Nephron progenitor cell (in vitro differentiated cells): ENCODE measurements at regions not wholly inside any gene's neighbourhood (a gene's known extent, or its start where the extent isn't known, plus 50 kb on each side); places are given as distances from the start of the nearest gene placed in this dataset.

ENCODE experiments used
- DNase-seq: peaks from one replicate; pipeline ENCODE4 v3.0.0; 2021
- H3K27ac Mint-ChIP-seq: 2 replicates; pipeline ENCODE4 v1.8.0; 2021; ENCODE audit warnings: mild to moderate bottlenecking, moderate library complexity, mixed read lengths
- H3K27me3 Mint-ChIP-seq: 2 replicates; pipeline ENCODE4 v1.8.0; 2021; ENCODE audit warnings: mild to moderate bottlenecking, low read depth, mixed read lengths; ENCODE audit not compliant: poor library complexity
- H3K36me3 Mint-ChIP-seq: 2 replicates; pipeline ENCODE4 v1.8.0; 2021; ENCODE audit warnings: low read depth, mixed read lengths
- H3K4me1 Mint-ChIP-seq: 2 replicates; pipeline ENCODE4 v1.8.0; 2021; ENCODE audit warnings: mixed read lengths
- H3K4me3 Mint-ChIP-seq: 2 replicates; pipeline ENCODE4 v1.8.0; 2021; ENCODE audit warnings: mild to moderate bottlenecking, moderate library complexity, mixed read lengths
- H3K9me3 Mint-ChIP-seq: 2 replicates; pipeline ENCODE4 v1.8.0; 2021; ENCODE audit warnings: mild to moderate bottlenecking, moderate library complexity, mixed read lengths
- TF ChIP-seq, protein P1 (sequence below): fragments of 200-600 bp; sonication (generic); IDR thresholded peaks from 2 replicates; pipeline ENCODE4 v1.5.0; 2021; ENCODE audit warnings: antibody characterized with exemption

DNA sequence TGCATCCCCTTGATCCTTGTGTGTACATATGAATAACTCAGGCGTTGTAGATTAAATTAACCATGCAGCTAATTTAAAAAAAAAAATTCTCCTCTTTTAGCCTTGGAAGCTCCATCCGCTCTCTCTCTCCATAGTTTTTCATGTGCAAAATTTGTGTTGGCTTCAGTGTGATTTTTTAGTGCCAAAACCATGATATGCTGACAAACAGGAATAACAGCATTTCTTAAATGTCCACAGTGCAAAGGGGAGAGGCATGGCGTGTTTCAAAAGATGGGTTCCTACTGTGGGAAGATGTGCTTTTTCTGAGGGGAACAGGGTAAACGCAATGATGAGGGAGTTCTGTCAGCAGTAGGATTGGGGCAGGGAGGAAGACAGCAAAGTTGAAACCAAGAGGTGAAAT lies 247.0 kb downstream of the ICOS start:
- no peaks in the 10 kb centered on the region for H3K4me1 Mint-ChIP-seq
- no peak overlapping the region for H3K27ac Mint-ChIP-seq
- no peak overlapping the region for H3K4me3 Mint-ChIP-seq
- no peaks in the 10 kb centered on the region for H3K36me3 Mint-ChIP-seq
- H3K9me3 Mint-ChIP-seq, result no peaks in the 10 kb centered on the region
- TF ChIP-seq, protein P1, sequence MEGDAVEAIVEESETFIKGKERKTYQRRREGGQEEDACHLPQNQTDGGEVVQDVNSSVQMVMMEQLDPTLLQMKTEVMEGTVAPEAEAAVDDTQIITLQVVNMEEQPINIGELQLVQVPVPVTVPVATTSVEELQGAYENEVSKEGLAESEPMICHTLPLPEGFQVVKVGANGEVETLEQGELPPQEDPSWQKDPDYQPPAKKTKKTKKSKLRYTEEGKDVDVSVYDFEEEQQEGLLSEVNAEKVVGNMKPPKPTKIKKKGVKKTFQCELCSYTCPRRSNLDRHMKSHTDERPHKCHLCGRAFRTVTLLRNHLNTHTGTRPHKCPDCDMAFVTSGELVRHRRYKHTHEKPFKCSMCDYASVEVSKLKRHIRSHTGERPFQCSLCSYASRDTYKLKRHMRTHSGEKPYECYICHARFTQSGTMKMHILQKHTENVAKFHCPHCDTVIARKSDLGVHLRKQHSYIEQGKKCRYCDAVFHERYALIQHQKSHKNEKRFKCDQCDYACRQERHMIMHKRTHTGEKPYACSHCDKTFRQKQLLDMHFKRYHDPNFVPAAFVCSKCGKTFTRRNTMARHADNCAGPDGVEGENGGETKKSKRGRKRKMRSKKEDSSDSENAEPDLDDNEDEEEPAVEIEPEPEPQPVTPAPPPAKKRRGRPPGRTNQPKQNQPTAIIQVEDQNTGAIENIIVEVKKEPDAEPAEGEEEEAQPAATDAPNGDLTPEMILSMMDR, result no peak
- DNase-seq, result no peak
- H3K27me3 Mint-ChIP-seq, result peaks cover 7% of the 10 kb centered on the region

DNA sequence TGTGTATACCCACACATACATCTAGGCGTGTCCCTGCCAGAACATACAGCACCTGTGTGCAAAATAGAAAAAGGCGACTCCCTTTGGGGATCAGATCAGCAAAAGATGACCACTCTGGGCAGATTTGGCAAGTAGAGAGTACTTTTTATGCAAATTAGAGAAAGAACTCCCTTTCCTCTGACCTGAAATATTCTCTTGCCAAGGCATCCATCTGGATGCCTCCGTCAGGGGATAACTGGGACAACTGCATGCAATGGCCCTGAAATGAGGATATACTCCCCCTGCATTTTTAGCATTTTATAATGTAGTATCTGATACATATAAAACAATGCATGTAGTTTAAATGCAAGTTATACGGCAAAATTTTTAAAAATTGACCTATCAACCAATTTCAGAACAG lies 247.7 kb downstream of the ICOS start:
- Mint-ChIP-seq H3K4me3 (no peak overlapping the region), H3K4me1 (no peaks in the 10 kb centered on the region)

DNA sequence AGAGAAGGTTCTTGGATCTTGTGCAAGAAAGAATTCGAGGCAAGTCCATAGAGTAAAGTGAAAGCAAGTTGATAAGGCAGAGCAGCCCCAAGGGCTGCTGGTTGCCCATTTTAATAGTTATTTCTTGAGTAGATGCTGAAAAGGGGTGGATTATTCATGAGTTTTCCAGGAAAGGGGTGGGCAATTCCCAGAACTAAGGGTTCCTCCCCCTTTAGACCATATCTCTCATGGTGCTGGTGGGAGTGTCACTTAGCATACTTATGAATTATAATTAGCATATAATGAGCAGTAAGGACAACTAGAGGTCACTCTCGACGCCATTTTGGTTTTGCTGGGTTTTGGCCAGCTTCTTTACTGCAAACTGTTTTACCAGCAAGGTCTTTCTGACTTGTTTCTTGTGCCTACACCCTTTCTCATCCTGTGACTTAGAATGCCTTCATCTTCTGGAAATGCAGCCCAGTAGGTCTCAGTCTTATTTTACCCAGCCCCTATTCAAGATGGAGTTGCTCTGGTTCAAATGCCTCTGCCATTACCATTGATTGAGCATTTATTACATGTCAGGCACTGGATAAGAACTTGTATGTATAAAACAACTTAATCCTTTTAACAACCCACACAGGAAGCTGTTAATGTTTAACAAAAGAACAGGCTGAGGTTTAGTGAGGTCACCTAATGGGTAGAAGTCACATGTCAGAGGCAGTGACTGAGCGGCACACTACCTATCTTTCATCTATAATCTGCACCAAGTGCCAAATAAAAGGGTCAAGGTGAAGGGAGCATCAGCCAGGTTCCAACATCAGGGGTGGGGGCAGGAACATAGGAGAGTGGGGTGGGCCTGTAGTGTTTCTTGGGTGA lies 250.9 kb downstream of the ICOS start:
- H3K27me3 Mint-ChIP-seq, result no peaks in the 10 kb centered on the region
- H3K9me3 Mint-ChIP-seq, result no peaks in the 10 kb centered on the region
- no peak overlapping the region for H3K4me3 Mint-ChIP-seq
- no peaks in the 10 kb centered on the region for H3K36me3 Mint-ChIP-seq
- peaks cover 14% of the 10 kb centered on the region for H3K4me1 Mint-ChIP-seq
- no peak overlapping the region for H3K27ac Mint-ChIP-seq
- DNase-seq, result no peak
- TF ChIP-seq, protein P1, result no peak

More for the DNA sequence above, 247.7 kb downstream of the ICOS start:
- H3K27ac Mint-ChIP-seq, result no peak overlapping the region
- H3K36me3 Mint-ChIP-seq, result no peaks in the 10 kb centered on the region
- no peak for DNase-seq
- TF ChIP-seq, protein P1, result no peak
- no peaks in the 10 kb centered on the region for H3K9me3 Mint-ChIP-seq
- H3K27me3 Mint-ChIP-seq, result peaks cover 6% of the 10 kb centered on the region

DNA sequence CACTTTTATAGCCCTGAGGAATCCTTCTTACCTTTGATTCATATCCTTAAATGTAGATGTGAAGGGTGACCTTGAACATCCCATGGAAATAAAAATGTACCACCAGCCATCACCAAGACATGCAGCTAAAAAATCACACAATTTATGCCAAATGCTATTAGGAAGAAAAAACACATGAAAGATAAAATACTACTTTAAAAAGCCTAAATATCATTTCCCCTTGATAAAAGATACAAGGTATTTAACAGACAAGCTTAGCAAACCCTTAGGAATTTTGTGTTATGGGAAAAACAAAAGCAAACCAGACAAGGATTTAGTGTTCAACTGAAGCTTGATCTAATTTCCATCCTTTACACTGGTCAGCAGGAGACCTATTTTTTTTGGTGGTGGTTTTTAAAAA lies 255.0 kb downstream of the ICOS start:
- TF ChIP-seq, protein P1, result no peak

DNA sequence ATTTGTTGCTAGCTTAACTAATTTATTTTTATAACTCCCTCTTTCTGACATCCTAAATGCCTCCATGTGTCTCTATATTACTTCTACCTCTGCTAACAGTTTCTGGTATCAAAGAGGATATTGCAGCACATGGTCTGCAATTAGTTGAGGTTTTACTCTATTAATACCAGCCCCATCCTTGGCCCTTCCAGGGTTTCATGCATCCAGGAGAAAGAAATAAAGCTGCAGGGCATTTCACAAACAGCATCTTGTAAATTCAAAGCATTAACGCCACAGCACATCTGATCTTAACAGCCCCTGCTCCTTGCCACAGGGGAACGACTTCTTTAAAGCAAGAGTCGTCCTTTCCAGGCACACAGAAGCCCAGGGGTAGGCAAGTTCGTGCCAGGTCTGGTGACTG lies 258.9 kb downstream of the ICOS start:
- no peak overlapping the region for H3K4me3 Mint-ChIP-seq
- H3K9me3 Mint-ChIP-seq, result no peaks in the 10 kb centered on the region
- no peaks in the 10 kb centered on the region for H3K27me3 Mint-ChIP-seq
- H3K36me3 Mint-ChIP-seq, result no peaks in the 10 kb centered on the region
- H3K4me1 Mint-ChIP-seq, result peaks cover 46% of the 10 kb centered on the region
- no peak overlapping the region for H3K27ac Mint-ChIP-seq
- TF ChIP-seq, protein P1, result no peak
- DNase-seq, result no peak

More for the DNA sequence above, 255.0 kb downstream of the ICOS start:
- Mint-ChIP-seq H3K27me3 (no peaks in the 10 kb centered on the region), H3K27ac (no peak overlapping the region), H3K9me3 (no peaks in the 10 kb centered on the region), H3K4me3 (no peak overlapping the region), H3K4me1 (peaks cover 42% of the 10 kb centered on the region), H3K36me3 (no peaks in the 10 kb centered on the region)
- DNase-seq, result no peak
